ENCODE measurements at regions not wholly inside any gene's neighbourhood (a gene's known extent, or its start where the extent isn't known, plus 50 kb on each side); places are given as distances from the start of the nearest gene placed in this dataset.

DNA sequence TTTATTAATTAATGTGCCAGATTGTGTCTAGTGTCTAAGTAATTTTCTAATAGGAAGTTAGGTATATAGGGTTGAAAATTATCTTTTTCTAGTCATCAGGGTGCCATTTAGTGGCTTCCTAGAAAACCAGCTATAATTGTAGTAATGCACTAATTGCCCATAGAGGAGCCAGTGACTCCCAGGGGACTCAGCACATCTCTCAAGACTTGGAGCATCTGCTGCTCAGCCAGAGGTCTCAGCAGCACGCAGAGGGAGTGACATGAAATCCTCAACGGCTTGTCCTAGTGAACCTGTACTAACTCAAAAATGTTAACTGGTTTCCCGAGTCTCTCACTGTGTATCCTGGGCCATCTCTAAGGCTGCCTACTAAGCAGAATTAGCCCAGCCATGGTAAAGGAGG is 78.2 kb upstream of the MAN2A1 start:
- H3K27me3 ChIP-seq (ENCODE audit: insufficient read depth, low read length), result no peaks in the 10 kb centered on the region
- H3K4ac ChIP-seq (ENCODE audit: low read depth, low read length), result no peak overlapping the region
- no peaks in the 10 kb centered on the region for H3K79me2 ChIP-seq (ENCODE audit: control insufficient read depth, insufficient read depth, low read length, poor library complexity)
- no peak overlapping the region for H3K14ac ChIP-seq (ENCODE audit: low read length)
- no peak overlapping the region for H3K9ac ChIP-seq (ENCODE audit: low read length)
- H3K4me2 ChIP-seq (ENCODE audit: low read length), result no peak overlapping the region
- no peak for DNase-seq
- no peak overlapping the region for H2BK12ac ChIP-seq (ENCODE audit: low read length)
- no peaks in the 10 kb centered on the region for H3K4me1 ChIP-seq (ENCODE audit: control insufficient read depth in 1 of 2, insufficient read depth in 2 of 2, low read length in 2 of 2)
- H4K91ac ChIP-seq (ENCODE audit: low read depth, low read length), result no peak overlapping the region
- no peaks in the 10 kb centered on the region for H3K9me3 ChIP-seq (ENCODE audit: insufficient read depth, low read depth, low read length)
- H2BK120ac ChIP-seq (ENCODE audit: insufficient read depth, low read length, poor library complexity), result no peak overlapping the region
- H2AK5ac ChIP-seq (ENCODE audit: low read length), result no peak overlapping the region
- H3K4me3 ChIP-seq (ENCODE audit: low read depth, low read length), result no peak overlapping the region
- no peak overlapping the region for H2AFZ ChIP-seq (ENCODE audit: insufficient read depth, low read length, poor library complexity)
- no peak overlapping the region for H3K27ac ChIP-seq (ENCODE audit: low read depth, low read length)
- H2BK5ac ChIP-seq (ENCODE audit: low read depth, low read length, poor library complexity), result no peak overlapping the region
- no peak overlapping the region for H3K18ac ChIP-seq (ENCODE audit: low read length)
- WGBS (ENCODE audit: extremely low coverage, insufficient coverage, insufficient read length), result no CpG with 5 or more reads among the region's 3 CpGs
- no peak overlapping the region for H4K12ac ChIP-seq (ENCODE audit: low read depth, low read length)
- H3K23ac ChIP-seq (ENCODE audit: low read length), result no peak overlapping the region
- H3K36me3 ChIP-seq (ENCODE audit: control insufficient read depth in 1 of 2, insufficient read depth in 2 of 2, low read length in 2 of 2), result no peaks in the 10 kb centered on the region
- H4K8ac ChIP-seq (ENCODE audit: low read depth, low read length), result no peak overlapping the region
- no peaks in the 10 kb centered on the region for H3K79me1 ChIP-seq (ENCODE audit: low read length)

DNA sequence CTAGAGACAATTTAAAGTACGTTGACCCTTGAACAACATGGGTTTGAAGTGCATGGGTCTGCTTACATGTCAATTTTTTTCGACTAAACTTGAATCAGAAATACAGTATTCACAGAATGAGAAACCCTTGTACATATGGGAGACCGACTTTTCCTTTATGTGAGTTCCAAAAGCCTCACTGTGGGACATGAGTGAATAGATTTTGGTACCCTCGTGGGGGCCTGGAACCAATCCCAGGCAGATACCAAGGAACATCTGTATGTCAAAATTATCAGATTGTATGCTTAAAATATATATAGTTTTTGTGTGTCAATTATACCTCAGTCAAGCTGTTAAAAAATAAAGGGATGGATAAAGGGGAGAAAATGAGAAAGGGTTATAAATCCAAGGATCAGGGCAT is 78.7 kb upstream of the MAN2A1 start:
- no peaks in the 10 kb centered on the region for H3K79me2 ChIP-seq (ENCODE audit: control insufficient read depth, insufficient read depth, low read length, poor library complexity)
- H3K4me2 ChIP-seq (ENCODE audit: low read length), result no peak overlapping the region
- WGBS (ENCODE audit: extremely low coverage, insufficient coverage, insufficient read length), result no CpG with 5 or more reads among the region's 4 CpGs
- H3K4ac ChIP-seq (ENCODE audit: low read depth, low read length), result no peak overlapping the region
- H2BK120ac ChIP-seq (ENCODE audit: insufficient read depth, low read length, poor library complexity), result no peak overlapping the region
- H3K27ac ChIP-seq (ENCODE audit: low read depth, low read length), result no peak overlapping the region
- H3K14ac ChIP-seq (ENCODE audit: low read length), result no peak overlapping the region
- H3K18ac ChIP-seq (ENCODE audit: low read length), result no peak overlapping the region
- no peak overlapping the region for H3K4me3 ChIP-seq (ENCODE audit: low read depth, low read length)
- H2AFZ ChIP-seq (ENCODE audit: insufficient read depth, low read length, poor library complexity), result no peak overlapping the region
- DNase-seq, result no peak
- H3K36me3 ChIP-seq (ENCODE audit: control insufficient read depth in 1 of 2, insufficient read depth in 2 of 2, low read length in 2 of 2), result no peaks in the 10 kb centered on the region
- H4K12ac ChIP-seq (ENCODE audit: low read depth, low read length), result no peak overlapping the region
- H2BK12ac ChIP-seq (ENCODE audit: low read length), result no peak overlapping the region
- no peaks in the 10 kb centered on the region for H3K79me1 ChIP-seq (ENCODE audit: low read length)
- H3K4me1 ChIP-seq (ENCODE audit: control insufficient read depth in 1 of 2, insufficient read depth in 2 of 2, low read length in 2 of 2), result no peaks in the 10 kb centered on the region
- no peak overlapping the region for H3K9ac ChIP-seq (ENCODE audit: low read length)
- H3K27me3 ChIP-seq (ENCODE audit: insufficient read depth, low read length), result no peaks in the 10 kb centered on the region
- no peak overlapping the region for H4K91ac ChIP-seq (ENCODE audit: low read depth, low read length)
- no peak overlapping the region for H4K8ac ChIP-seq (ENCODE audit: low read depth, low read length)
- no peak overlapping the region for H3K23ac ChIP-seq (ENCODE audit: low read length)
- H2AK5ac ChIP-seq (ENCODE audit: low read length), result no peak overlapping the region
- no peak overlapping the region for H2BK5ac ChIP-seq (ENCODE audit: low read depth, low read length, poor library complexity)
- H3K9me3 ChIP-seq (ENCODE audit: insufficient read depth, low read depth, low read length), result no peaks in the 10 kb centered on the region

DNA sequence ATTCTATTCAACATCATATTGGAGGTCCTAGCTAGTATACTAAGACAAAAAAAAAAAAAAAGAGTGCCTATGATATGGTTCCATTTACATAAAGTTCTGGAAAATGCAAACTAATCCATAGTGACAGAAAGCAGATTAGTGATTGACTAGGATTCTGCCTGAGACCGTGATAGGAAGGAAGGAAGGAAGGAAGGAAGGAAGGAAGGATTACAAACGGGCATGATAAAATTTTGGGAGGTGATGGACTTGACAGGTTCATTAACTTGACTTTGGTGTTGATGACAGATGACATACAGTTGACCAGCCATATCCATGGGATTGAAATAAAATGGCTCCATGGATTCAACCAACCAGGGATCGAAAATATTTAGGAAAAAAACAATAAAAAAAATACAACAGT is 79.1 kb upstream of the MAN2A1 start:
- H3K79me2 ChIP-seq (ENCODE audit: control insufficient read depth, insufficient read depth, low read length, poor library complexity), result no peaks in the 10 kb centered on the region
- H4K12ac ChIP-seq (ENCODE audit: low read depth, low read length), result no peak overlapping the region
- H3K4me2 ChIP-seq (ENCODE audit: low read length), result no peak overlapping the region
- no peak overlapping the region for H3K4ac ChIP-seq (ENCODE audit: low read depth, low read length)
- H3K4me3 ChIP-seq (ENCODE audit: low read depth, low read length), result no peak overlapping the region
- H3K18ac ChIP-seq (ENCODE audit: low read length), result no peak overlapping the region
- no peaks in the 10 kb centered on the region for H3K79me1 ChIP-seq (ENCODE audit: low read length)
- no peak overlapping the region for H3K23ac ChIP-seq (ENCODE audit: low read length)
- H3K27ac ChIP-seq (ENCODE audit: low read depth, low read length), result no peak overlapping the region
- no peak overlapping the region for H4K91ac ChIP-seq (ENCODE audit: low read depth, low read length)
- no peaks in the 10 kb centered on the region for H3K4me1 ChIP-seq (ENCODE audit: control insufficient read depth in 1 of 2, insufficient read depth in 2 of 2, low read length in 2 of 2)
- no peaks in the 10 kb centered on the region for H3K9me3 ChIP-seq (ENCODE audit: insufficient read depth, low read depth, low read length)
- no peak overlapping the region for H2AFZ ChIP-seq (ENCODE audit: insufficient read depth, low read length, poor library complexity)
- H4K8ac ChIP-seq (ENCODE audit: low read depth, low read length), result no peak overlapping the region
- H2BK12ac ChIP-seq (ENCODE audit: low read length), result no peak overlapping the region
- no peak overlapping the region for H3K9ac ChIP-seq (ENCODE audit: low read length)
- no peak for DNase-seq
- H3K14ac ChIP-seq (ENCODE audit: low read length), result no peak overlapping the region
- H2BK120ac ChIP-seq (ENCODE audit: insufficient read depth, low read length, poor library complexity), result no peak overlapping the region
- H2AK5ac ChIP-seq (ENCODE audit: low read length), result no peak overlapping the region
- no peak overlapping the region for H2BK5ac ChIP-seq (ENCODE audit: low read depth, low read length, poor library complexity)
- no peaks in the 10 kb centered on the region for H3K27me3 ChIP-seq (ENCODE audit: insufficient read depth, low read length)
- H3K36me3 ChIP-seq (ENCODE audit: control insufficient read depth in 1 of 2, insufficient read depth in 2 of 2, low read length in 2 of 2), result no peaks in the 10 kb centered on the region
- no CpG with 5 or more reads among the region's 3 CpGs for WGBS (ENCODE audit: extremely low coverage, insufficient coverage, insufficient read length)

DNA sequence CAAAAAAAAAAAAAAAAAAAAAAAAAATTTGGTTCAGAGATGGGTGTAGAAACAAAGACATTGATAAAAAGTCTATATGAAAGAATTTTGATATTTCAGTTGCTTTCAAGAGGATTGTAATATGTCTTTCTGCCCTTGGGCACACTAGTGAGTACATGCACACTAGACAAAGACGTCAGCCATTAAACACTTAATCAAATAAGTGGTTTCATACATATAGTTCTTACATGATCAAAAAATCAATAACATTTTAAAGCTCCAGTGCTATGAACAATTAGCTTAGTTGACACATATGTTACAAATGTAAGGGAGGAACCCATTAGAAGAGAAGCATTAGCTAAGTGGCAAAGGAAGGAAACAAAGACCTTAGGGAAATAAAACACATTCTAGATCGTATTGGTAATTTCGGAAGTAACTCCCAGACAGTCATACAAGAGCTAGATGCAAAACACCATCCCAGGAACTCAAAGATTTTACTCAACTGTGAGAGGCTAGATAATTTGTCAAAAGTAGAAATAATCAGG is 84.5 kb upstream of the MAN2A1 start:
- no peak overlapping the region for H2BK120ac ChIP-seq (ENCODE audit: insufficient read depth, low read length, poor library complexity)
- WGBS (ENCODE audit: extremely low coverage, insufficient coverage, insufficient read length), result no CpG with 5 or more reads among the region's 3 CpGs
- no peak for DNase-seq

More for the DNA sequence above, 84.5 kb upstream of the MAN2A1 start:
- Histone ChIP-seq H3K14ac (ENCODE audit: low read length) (no peak overlapping the region), H3K27me3 (ENCODE audit: insufficient read depth, low read length) (no peaks in the 10 kb centered on the region), H3K79me1 (ENCODE audit: low read length) (no peaks in the 10 kb centered on the region), H3K27ac (ENCODE audit: low read depth, low read length) (no peak overlapping the region), H3K18ac (ENCODE audit: low read length) (no peak overlapping the region), H2BK5ac (ENCODE audit: low read depth, low read length, poor library complexity) (no peak overlapping the region), H2BK12ac (ENCODE audit: low read length) (no peak overlapping the region), H2AK5ac (ENCODE audit: low read length) (no peak overlapping the region), H3K9ac (ENCODE audit: low read length) (no peak overlapping the region), H4K91ac (ENCODE audit: low read depth, low read length) (no peak overlapping the region), H4K12ac (ENCODE audit: low read depth, low read length) (no peak overlapping the region), H2AFZ (ENCODE audit: insufficient read depth, low read length, poor library complexity) (no peak overlapping the region), H3K79me2 (ENCODE audit: control insufficient read depth, insufficient read depth, low read length, poor library complexity) (no peaks in the 10 kb centered on the region), H3K4me1 (ENCODE audit: control insufficient read depth in 1 of 2, insufficient read depth in 2 of 2, low read length in 2 of 2) (no peaks in the 10 kb centered on the region), H3K9me3 (ENCODE audit: insufficient read depth, low read depth, low read length) (no peaks in the 10 kb centered on the region), H3K4me2 (ENCODE audit: low read length) (no peak overlapping the region), H3K36me3 (ENCODE audit: control insufficient read depth in 1 of 2, insufficient read depth in 2 of 2, low read length in 2 of 2) (no peaks in the 10 kb centered on the region), H4K8ac (ENCODE audit: low read depth, low read length) (no peak overlapping the region), H3K4ac (ENCODE audit: low read depth, low read length) (no peak overlapping the region), H3K4me3 (ENCODE audit: low read depth, low read length) (no peak overlapping the region), H3K23ac (ENCODE audit: low read length) (no peak overlapping the region)
